Memory B cell (primary cell): ENCODE measurements at regions not wholly inside any gene's neighbourhood (a gene's known extent, or its start where the extent isn't known, plus 50 kb on each side); places are given as distances from the start of the nearest gene placed in this dataset.
A peak's percentile ranks its signal among the peaks of the same experiment; 100 is the strongest.

ENCODE experiments used
- ATAC-seq: fragments of 150-1000 bp; cut with Tn5 transposase; 2 replicates; pipeline ENCODE4 v1.10.0; 2021; ENCODE audit warnings: low read depth, mild to moderate bottlenecking, moderate library complexity
- DNase-seq, 2 donors: peaks; one replicate each; pipeline ENCODE4 v3.0.0; 2022; ENCODE audit warnings: low spot score in 2 of 2
- H3K27ac Mint-ChIP-seq: one replicate; pipeline ENCODE4 v1.8.0; 2022; ENCODE audit warnings: mild to moderate bottlenecking, moderate library complexity, mixed read lengths
- H3K27me3 Mint-ChIP-seq: one replicate; pipeline ENCODE4 v1.8.0; 2022; ENCODE audit warnings: mixed read lengths
- H3K36me3 Mint-ChIP-seq: one replicate; pipeline ENCODE4 v1.8.0; 2022; ENCODE audit warnings: mild to moderate bottlenecking, mixed read lengths
- H3K4me1 Mint-ChIP-seq: one replicate; pipeline ENCODE4 v1.8.0; 2022; ENCODE audit warnings: mixed read lengths
- H3K4me3 Mint-ChIP-seq: one replicate; pipeline ENCODE4 v1.8.0; 2022; ENCODE audit warnings: mild to moderate bottlenecking, moderate library complexity, mixed read lengths
- H3K9me3 Mint-ChIP-seq: one replicate; pipeline ENCODE4 v1.8.0; 2022; ENCODE audit warnings: mixed read lengths

DNA sequence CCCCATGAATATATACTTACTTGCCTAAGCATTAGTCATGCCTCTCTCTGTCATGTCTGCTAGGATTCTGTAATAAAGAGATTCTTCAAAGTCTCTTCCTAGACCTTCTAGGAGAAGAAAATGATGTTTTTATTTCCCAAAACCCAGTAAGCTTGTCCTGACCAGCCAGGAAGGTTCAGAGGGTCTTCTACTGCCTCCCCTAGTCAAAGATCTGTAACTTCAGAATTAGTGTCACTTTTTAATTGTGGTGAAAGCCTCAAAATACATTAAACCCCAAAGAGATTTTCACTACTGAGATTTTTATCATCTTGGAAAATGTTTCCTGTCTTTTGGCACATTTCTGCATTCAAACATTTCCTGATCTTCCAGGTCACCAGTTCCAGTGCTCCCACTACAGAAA, 232.9 kb upstream of the STK17B start:
- Mint-ChIP-seq H3K27me3 (no peaks in the 10 kb centered on the region), H3K4me3 (no peak overlapping the region), H3K9me3 (no peaks in the 10 kb centered on the region), H3K36me3 (no peaks in the 10 kb centered on the region), H3K4me1 (no peaks in the 10 kb centered on the region), H3K27ac (no peak overlapping the region)
- no peak for ATAC-seq
- no peak for DNase-seq

GRCh38 chr2:196407675-196408264, 231.7 kb upstream of the CCDC150 start:
- no peak for ATAC-seq
- Mint-ChIP-seq H3K9me3 (no peaks in the 10 kb centered on the region), H3K4me3 (no peak overlapping the region), H3K4me1 (no peaks in the 10 kb centered on the region), H3K27me3 (peaks cover 5% of the 10 kb centered on the region), H3K27ac (no peak overlapping the region), H3K36me3 (no peaks in the 10 kb centered on the region)
- DNase-seq: no peak

- no peak for ATAC-seq
- H3K4me1 Mint-ChIP-seq: peaks cover 8% of the 10 kb centered on the region
- no peak overlapping the region for H3K4me3 Mint-ChIP-seq
- H3K27ac Mint-ChIP-seq: no peak overlapping the region
- peaks cover 5% of the 10 kb centered on the region for H3K27me3 Mint-ChIP-seq
- DNase-seq: no peak
- H3K36me3 Mint-ChIP-seq: no peaks in the 10 kb centered on the region
- H3K9me3 Mint-ChIP-seq: no peaks in the 10 kb centered on the region
Observed at GRCh38 chr2:196409376-196409775, 230.1 kb upstream of the CCDC150 start.

GRCh38 chr2:196410008-196410407, 229.5 kb upstream of the CCDC150 start:
- Mint-ChIP-seq H3K9me3 (no peaks in the 10 kb centered on the region), H3K4me1 (peaks cover 14% of the 10 kb centered on the region), H3K36me3 (no peaks in the 10 kb centered on the region), H3K27me3 (peaks cover 5% of the 10 kb centered on the region), H3K4me3 (no peak overlapping the region), H3K27ac (no peak overlapping the region)
- DNase-seq (no peak), ATAC-seq (no peak)

- ATAC-seq (peak; percentile 91), DNase-seq (peak in 1 of 2 donors; percentile 11)
- Mint-ChIP-seq H3K9me3 (no peaks in the 10 kb centered on the region), H3K4me3 (no peak overlapping the region), H3K27ac (peak overlapping the region; percentile 76), H3K4me1 (peaks cover 21% of the 10 kb centered on the region), H3K27me3 (peaks cover 5% of the 10 kb centered on the region), H3K36me3 (no peaks in the 10 kb centered on the region)
Observed at GRCh38 chr2:196413821-196414274, 225.7 kb upstream of the CCDC150 start.

DNA sequence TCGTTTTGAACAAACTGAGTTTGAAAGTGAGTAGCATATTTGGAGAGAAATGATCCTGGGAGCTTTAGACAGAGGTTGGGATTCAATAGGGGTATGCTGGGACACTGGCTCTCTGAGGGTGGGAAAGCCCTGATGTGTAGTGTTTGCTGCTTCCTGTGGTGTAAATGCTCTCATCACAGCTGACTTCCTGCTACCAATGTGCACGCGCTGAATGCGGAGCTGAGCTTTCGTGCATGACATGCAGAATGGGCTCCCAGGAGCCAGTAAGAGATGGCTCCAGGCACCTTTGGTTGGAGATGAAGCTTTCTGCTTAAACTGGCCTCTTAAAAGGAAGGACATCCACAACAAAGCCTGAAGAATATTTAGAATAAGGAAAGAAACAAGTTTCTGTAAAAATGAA, 224.1 kb upstream of the CCDC150 start:
- Mint-ChIP-seq H3K27ac (no peak overlapping the region), H3K4me1 (peaks cover 21% of the 10 kb centered on the region), H3K4me3 (peak overlapping the region; percentile 70), H3K9me3 (no peaks in the 10 kb centered on the region), H3K27me3 (peaks cover 3% of the 10 kb centered on the region), H3K36me3 (no peaks in the 10 kb centered on the region)
- ATAC-seq (peak; percentile 59), DNase-seq (no peak)

DNA sequence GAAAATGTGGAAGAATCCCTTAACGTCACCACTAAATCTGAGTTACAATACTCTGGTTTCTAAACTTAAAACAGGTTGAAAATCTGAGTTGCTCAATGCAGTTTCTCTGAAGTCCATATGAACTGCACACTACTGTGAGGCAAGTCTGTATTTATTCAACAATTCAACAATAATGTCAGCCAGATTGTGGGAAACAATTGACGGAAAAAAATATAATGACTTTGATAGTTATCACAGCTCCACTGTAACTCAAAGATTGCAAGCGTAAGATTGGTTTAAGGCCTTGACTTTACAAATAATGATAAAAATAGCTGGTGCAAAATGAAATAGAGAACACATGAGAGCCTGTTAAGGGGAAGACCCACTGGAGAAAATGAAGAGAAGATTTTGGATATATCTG, 219.4 kb upstream of the CCDC150 start:
- Mint-ChIP-seq H3K4me1 (peaks cover 6% of the 10 kb centered on the region), H3K27ac (no peak overlapping the region), H3K36me3 (no peaks in the 10 kb centered on the region), H3K9me3 (no peaks in the 10 kb centered on the region), H3K27me3 (peaks cover 2% of the 10 kb centered on the region), H3K4me3 (no peak overlapping the region)
- ATAC-seq: no peak
- no peak for DNase-seq

DNA sequence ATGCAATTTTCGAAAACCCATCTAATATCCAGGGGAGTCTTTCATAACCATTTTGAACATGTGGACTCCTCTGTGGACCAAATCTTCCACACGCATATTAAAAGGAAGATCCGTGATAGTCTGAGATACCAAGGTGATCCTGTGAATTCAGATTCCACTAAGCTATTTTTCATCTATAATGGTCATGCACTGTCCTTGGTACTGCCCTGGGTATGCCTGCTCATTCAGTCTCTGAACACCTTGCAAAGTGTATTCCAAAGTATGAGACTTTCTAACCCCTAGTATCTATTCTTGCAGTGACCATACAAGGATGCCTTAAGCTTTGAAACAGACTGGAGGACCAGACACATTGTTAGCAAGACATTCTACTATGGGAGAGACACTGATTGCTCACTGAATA, 217.6 kb upstream of the CCDC150 start:
- H3K4me3 Mint-ChIP-seq: no peak overlapping the region
- H3K27ac Mint-ChIP-seq: no peak overlapping the region
- DNase-seq (no peak), ATAC-seq (no peak)
- peaks cover 2% of the 10 kb centered on the region for H3K27me3 Mint-ChIP-seq
- H3K4me1 Mint-ChIP-seq: no peaks in the 10 kb centered on the region
- no peaks in the 10 kb centered on the region for H3K36me3 Mint-ChIP-seq
- H3K9me3 Mint-ChIP-seq: no peaks in the 10 kb centered on the region

DNA sequence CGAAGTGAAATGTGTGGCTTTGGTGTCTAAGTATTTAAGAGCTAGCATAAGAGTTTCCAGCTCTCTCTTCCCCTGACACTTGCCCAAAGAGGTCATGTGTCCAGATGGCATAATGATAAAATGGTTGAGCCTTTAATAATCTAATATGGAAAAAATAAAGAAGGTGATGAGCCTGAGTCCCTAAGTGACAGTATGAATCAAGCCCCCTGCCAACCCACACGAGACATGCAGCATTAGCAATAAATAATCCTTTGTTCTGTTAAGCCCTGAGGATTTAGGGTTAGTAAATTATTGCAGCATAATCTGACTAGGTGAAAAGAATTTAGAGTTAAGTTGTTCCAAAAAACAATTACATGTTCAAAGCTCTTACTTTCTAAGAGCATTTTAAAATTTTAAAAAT, 217.2 kb upstream of the CCDC150 start:
- no peak overlapping the region for H3K4me3 Mint-ChIP-seq
- ATAC-seq (no peak), DNase-seq (no peak)
- no peak overlapping the region for H3K27ac Mint-ChIP-seq
- H3K4me1 Mint-ChIP-seq: no peaks in the 10 kb centered on the region
- peaks cover 2% of the 10 kb centered on the region for H3K27me3 Mint-ChIP-seq
- H3K9me3 Mint-ChIP-seq: no peaks in the 10 kb centered on the region
- H3K36me3 Mint-ChIP-seq: no peaks in the 10 kb centered on the region

DNA sequence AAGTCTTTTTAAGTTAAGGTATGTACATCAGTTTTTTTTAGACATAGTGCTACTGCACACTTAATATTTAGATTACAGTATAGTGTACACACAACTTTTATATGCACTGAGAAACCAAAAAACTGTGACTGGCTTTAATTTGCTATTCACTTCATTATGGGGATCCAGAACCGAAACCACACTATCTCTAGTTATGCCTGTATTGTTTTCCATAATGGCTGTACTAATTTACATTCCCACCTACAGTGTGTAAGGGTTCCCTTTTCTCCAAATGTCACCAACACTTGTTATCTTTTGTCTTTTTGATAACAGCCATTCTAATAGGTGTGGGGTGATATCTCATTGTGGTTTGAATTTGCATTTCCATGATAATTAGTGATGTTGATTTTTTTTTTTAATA, 213.4 kb upstream of the CCDC150 start:
- Mint-ChIP-seq H3K27me3 (peaks cover 2% of the 10 kb centered on the region), H3K4me1 (peaks cover 12% of the 10 kb centered on the region), H3K9me3 (no peaks in the 10 kb centered on the region), H3K36me3 (no peaks in the 10 kb centered on the region), H3K27ac (no peak overlapping the region), H3K4me3 (no peak overlapping the region)
- DNase-seq: no peak
- no peak for ATAC-seq

- DNase-seq (no peak), ATAC-seq (peak; percentile 81)
- Mint-ChIP-seq H3K27me3 (peaks cover 2% of the 10 kb centered on the region), H3K27ac (no peak overlapping the region), H3K4me3 (no peak overlapping the region), H3K9me3 (no peaks in the 10 kb centered on the region), H3K4me1 (peaks cover 12% of the 10 kb centered on the region), H3K36me3 (no peaks in the 10 kb centered on the region)
Observed at GRCh38 chr2:196427986-196428634, 211.4 kb upstream of the CCDC150 start.

- Mint-ChIP-seq H3K36me3 (no peaks in the 10 kb centered on the region), H3K4me1 (peaks cover 12% of the 10 kb centered on the region), H3K4me3 (no peak overlapping the region), H3K27me3 (peaks cover 2% of the 10 kb centered on the region), H3K27ac (no peak overlapping the region), H3K9me3 (no peaks in the 10 kb centered on the region)
- ATAC-seq: no peak
- no peak for DNase-seq
Observed at GRCh38 chr2:196431076-196431475, 208.4 kb upstream of the CCDC150 start.

DNA sequence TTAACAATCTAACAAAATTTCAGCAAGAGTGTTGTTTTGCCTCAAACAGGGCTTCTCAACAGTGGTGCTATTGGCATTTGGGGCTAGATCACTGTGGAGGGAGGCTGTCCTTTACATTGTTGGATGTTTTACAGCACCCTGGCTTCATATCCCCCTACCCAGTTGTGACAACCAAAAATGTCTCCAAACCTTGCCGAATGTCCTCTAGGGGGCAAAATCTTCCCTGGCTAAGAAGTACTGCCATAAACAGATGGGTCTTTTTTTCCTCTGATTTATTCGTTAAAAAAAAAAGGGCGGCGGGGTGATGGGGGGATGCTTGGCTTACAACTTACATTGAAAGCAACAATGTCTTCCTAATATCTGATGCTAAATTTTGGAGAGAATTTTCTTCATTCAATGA, 207.6 kb upstream of the CCDC150 start:
- Mint-ChIP-seq H3K9me3 (no peaks in the 10 kb centered on the region), H3K36me3 (no peaks in the 10 kb centered on the region), H3K27me3 (peaks cover 2% of the 10 kb centered on the region), H3K4me3 (no peak overlapping the region), H3K4me1 (peaks cover 12% of the 10 kb centered on the region), H3K27ac (no peak overlapping the region)
- ATAC-seq (no peak), DNase-seq (no peak)

DNA sequence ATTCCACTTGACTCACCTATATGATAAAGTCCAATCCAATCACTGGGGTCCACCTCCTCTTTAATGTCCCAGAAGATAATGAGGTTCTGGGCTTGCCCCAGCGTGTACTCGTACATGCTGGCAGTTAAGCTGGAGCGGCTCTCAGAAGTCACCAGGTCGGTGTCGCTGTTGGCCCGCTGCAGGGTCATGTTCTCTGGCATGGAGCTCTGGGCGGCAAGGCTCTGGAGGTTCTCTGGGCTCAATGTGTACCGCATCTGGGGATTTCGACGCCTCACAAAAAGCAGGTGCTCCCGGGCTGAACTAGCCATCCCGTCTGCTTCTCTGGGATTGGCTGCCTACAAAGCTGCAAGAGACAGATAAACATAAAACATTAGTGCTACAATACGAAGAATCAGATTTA, 206.4 kb upstream of the CCDC150 start:
- ATAC-seq: no peak
- Mint-ChIP-seq H3K4me3 (no peak overlapping the region), H3K27me3 (peaks cover 4% of the 10 kb centered on the region), H3K9me3 (no peaks in the 10 kb centered on the region), H3K36me3 (no peaks in the 10 kb centered on the region), H3K4me1 (peaks cover 8% of the 10 kb centered on the region), H3K27ac (no peak overlapping the region)
- no peak for DNase-seq

DNA sequence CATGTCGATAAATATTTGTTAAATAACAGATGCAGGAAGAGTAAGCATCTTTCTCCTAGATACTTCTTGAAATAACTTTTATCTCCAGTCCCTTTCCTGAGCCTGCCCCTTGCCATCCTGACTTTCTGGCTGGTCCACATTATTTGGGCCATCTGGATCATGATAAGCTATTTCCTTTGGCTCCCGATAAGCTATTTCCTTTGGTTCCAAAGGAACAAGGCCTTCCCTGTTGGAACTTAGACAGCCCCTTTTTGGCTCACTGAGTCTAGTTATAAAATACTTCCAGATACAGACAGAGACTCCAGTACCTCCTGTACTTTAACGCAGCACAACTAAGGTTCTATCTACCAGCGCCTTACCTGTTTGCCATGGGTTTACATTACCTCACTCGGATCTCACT, 205.3 kb upstream of the CCDC150 start:
- no peak overlapping the region for H3K4me3 Mint-ChIP-seq
- no peaks in the 10 kb centered on the region for H3K9me3 Mint-ChIP-seq
- no peak overlapping the region for H3K27ac Mint-ChIP-seq
- H3K27me3 Mint-ChIP-seq: peaks cover 4% of the 10 kb centered on the region
- DNase-seq: no peak
- H3K4me1 Mint-ChIP-seq: no peaks in the 10 kb centered on the region
- no peaks in the 10 kb centered on the region for H3K36me3 Mint-ChIP-seq
- ATAC-seq: no peak
